ENCODE measurements at regions not wholly inside any gene's neighbourhood (a gene's known extent, or its start where the extent isn't known, plus 50 kb on each side); places are given as distances from the start of the nearest gene placed in this dataset.

DNA sequence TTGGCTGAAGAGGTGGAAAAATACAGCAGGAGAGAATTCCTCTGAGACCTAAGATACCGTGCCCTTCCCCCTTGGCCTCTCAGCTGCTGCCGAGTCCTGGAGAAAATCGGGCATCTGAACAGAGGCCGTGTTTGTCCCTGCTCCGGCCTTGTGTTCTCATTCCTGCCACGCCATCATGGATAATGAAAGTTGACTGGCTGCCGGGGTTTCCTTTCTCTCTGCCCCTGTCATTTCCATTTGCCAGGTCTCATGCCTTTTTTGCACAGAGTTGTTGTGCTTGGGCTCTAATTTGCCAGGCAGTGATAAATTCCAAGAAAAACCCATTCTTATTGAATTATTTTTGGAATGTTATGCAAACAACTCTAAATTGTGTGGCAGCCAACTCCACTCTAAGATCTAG lies 496.9 kb upstream of the TNP1 start:
- 69% methylated on average over 7 of the region's 7 CpGs for WGBS (ENCODE audit: low lambda C conversion rate, missing lambda C conversion rate)
- Histone ChIP-seq H2AFZ (no peak overlapping the region), H3K9me2 (replicated peaks; ENCODE audit: insufficient read depth) (no peaks in the 10 kb centered on the region), H3K36me3 (replicated peaks; ENCODE audit: insufficient read depth, low read depth) (no peaks in the 10 kb centered on the region), H3K27ac (no peak overlapping the region), H4K20me1 (ENCODE audit: insufficient read depth, poor library complexity, severe bottlenecking) (no peaks in the 10 kb centered on the region), H3K27me3 (no peaks in the 10 kb centered on the region), H3K4me2 (no peak overlapping the region), H3K4me3 (no peak overlapping the region), H3K79me2 (no peaks in the 10 kb centered on the region), H3K9me3 (ENCODE audit: low read depth) (no peaks in the 10 kb centered on the region), H3K4me1 (ENCODE audit: insufficient read depth) (peaks cover 14% of the 10 kb centered on the region)
- DNase-seq (ENCODE audit: low spot score): no peak
- TF ChIP-seq, protein P1, sequence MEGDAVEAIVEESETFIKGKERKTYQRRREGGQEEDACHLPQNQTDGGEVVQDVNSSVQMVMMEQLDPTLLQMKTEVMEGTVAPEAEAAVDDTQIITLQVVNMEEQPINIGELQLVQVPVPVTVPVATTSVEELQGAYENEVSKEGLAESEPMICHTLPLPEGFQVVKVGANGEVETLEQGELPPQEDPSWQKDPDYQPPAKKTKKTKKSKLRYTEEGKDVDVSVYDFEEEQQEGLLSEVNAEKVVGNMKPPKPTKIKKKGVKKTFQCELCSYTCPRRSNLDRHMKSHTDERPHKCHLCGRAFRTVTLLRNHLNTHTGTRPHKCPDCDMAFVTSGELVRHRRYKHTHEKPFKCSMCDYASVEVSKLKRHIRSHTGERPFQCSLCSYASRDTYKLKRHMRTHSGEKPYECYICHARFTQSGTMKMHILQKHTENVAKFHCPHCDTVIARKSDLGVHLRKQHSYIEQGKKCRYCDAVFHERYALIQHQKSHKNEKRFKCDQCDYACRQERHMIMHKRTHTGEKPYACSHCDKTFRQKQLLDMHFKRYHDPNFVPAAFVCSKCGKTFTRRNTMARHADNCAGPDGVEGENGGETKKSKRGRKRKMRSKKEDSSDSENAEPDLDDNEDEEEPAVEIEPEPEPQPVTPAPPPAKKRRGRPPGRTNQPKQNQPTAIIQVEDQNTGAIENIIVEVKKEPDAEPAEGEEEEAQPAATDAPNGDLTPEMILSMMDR (IDR thresholded peaks at IDR 0.05; ENCODE audit: poor library complexity): no peak
- TF ChIP-seq EZH2 (IDR thresholded peaks at IDR 0.05; ENCODE audit: borderline replicate concordance) (no peak), EZH2phosphoT487 (IDR thresholded peaks at IDR 0.05; ENCODE audit: low read depth, severe bottlenecking, unreplicated experiment) (no peak)

DNA sequence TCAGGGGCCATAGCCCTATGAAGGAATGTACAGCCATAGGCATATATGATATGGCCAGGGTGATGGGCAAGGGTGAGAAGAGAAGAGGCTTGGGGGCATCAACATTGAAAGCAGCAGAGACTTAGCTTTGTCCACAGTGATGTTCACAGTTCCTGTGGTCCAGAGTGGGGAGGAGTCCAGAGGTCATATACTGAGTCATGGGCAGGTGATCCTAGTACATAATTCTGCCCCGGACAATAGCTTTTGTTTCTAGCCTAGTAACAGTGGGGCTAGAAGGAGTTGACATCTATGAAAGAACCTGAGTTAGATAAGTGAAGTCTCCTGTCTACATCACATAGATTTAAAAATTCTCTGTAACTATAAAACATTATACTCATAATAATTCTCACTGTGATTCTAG lies 496.3 kb upstream of the TNP1 start:
- 50% methylated on average over 1 of the region's 1 CpG for WGBS (ENCODE audit: low lambda C conversion rate, missing lambda C conversion rate)
- DNase-seq (ENCODE audit: low spot score): no peak
- no peaks in the 10 kb centered on the region for H3K27me3 ChIP-seq
- H3K27ac ChIP-seq: no peak overlapping the region
- peaks cover 9% of the 10 kb centered on the region for H3K4me1 ChIP-seq (ENCODE audit: insufficient read depth)
- H3K4me2 ChIP-seq: no peak overlapping the region
- H3K4me3 ChIP-seq: no peak overlapping the region
- H3K9me3 ChIP-seq (ENCODE audit: low read depth): no peaks in the 10 kb centered on the region
- H3K79me2 ChIP-seq: no peaks in the 10 kb centered on the region
- no peaks in the 10 kb centered on the region for H4K20me1 ChIP-seq (ENCODE audit: insufficient read depth, poor library complexity, severe bottlenecking)
- no peak for TF ChIP-seq EZH2 (IDR thresholded peaks at IDR 0.05; ENCODE audit: borderline replicate concordance)
- TF ChIP-seq, protein P1 (IDR thresholded peaks at IDR 0.05; ENCODE audit: poor library complexity): no peak
- TF ChIP-seq EZH2phosphoT487 (IDR thresholded peaks at IDR 0.05; ENCODE audit: low read depth, severe bottlenecking, unreplicated experiment): no peak
- no peaks in the 10 kb centered on the region for H3K36me3 ChIP-seq (replicated peaks; ENCODE audit: insufficient read depth, low read depth)
- H2AFZ ChIP-seq: no peak overlapping the region
- no peaks in the 10 kb centered on the region for H3K9me2 ChIP-seq (replicated peaks; ENCODE audit: insufficient read depth)

DNA sequence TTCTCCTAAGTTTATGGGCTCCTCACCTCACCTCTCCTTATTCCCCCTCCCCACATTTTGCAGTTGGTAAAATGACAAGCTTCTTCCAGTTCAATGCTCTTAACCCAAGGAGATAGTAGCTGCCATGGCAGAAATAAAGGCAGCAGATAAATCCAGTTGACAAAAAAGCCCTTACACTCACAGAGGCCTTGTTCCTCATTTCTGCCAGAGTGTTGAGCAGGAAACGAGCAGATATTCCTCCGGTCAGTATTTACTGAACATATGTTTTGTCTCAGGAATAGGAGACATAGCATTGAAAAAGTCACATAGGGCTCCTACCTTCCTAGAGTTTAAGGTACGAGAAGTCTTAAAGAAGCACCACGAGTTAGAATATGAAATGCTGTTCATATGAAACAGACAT lies 493.7 kb upstream of the TNP1 start:
- no peak overlapping the region for H3K27ac ChIP-seq
- no peaks in the 10 kb centered on the region for H3K36me3 ChIP-seq (replicated peaks; ENCODE audit: insufficient read depth, low read depth)
- H4K20me1 ChIP-seq (ENCODE audit: insufficient read depth, poor library complexity, severe bottlenecking): no peaks in the 10 kb centered on the region
- H3K4me3 ChIP-seq: no peak overlapping the region
- H3K27me3 ChIP-seq: no peaks in the 10 kb centered on the region
- no peak overlapping the region for H3K4me2 ChIP-seq
- no peak overlapping the region for H2AFZ ChIP-seq
- H3K9me3 ChIP-seq (ENCODE audit: low read depth): no peaks in the 10 kb centered on the region
- no peaks in the 10 kb centered on the region for H3K9me2 ChIP-seq (replicated peaks; ENCODE audit: insufficient read depth)
- DNase-seq (ENCODE audit: low spot score): no peak
- WGBS (ENCODE audit: low lambda C conversion rate, missing lambda C conversion rate): 81% methylated on average over 4 of the region's 4 CpGs
- H3K4me1 ChIP-seq (ENCODE audit: insufficient read depth): peaks cover 6% of the 10 kb centered on the region
- H3K79me2 ChIP-seq: no peaks in the 10 kb centered on the region
- TF ChIP-seq, protein P1 (IDR thresholded peaks at IDR 0.05; ENCODE audit: poor library complexity): no peak
- TF ChIP-seq EZH2 (IDR thresholded peaks at IDR 0.05; ENCODE audit: borderline replicate concordance) (no peak), EZH2phosphoT487 (IDR thresholded peaks at IDR 0.05; ENCODE audit: low read depth, severe bottlenecking, unreplicated experiment) (no peak)

DNA sequence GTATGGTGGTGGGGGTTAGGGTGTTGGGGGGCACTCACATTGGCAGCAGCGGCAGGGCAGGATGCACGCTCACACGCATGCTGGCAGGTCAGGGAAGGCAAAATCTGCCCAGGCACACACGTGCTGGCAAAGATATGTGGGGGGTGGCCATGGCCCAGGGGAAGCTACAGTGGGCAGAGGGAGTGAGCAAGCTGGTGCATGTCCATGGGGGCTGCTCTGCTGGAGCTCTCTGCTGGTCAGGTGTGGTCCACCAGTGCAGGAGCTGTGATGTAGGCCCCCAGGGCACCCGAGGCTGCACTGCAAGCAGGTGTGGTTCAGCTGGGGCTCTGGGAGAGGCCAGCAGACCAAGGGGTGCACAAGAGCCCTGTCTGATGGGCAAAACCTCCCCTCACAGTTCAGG lies 491.5 kb upstream of the TNP1 start:
- Histone ChIP-seq H3K27me3 (no peaks in the 10 kb centered on the region), H3K27ac (no peak overlapping the region), H3K4me2 (no peak overlapping the region), H3K4me1 (ENCODE audit: insufficient read depth) (peaks cover under 1% of the 10 kb centered on the region), H3K9me3 (ENCODE audit: low read depth) (no peaks in the 10 kb centered on the region), H3K79me2 (no peaks in the 10 kb centered on the region), H2AFZ (no peak overlapping the region), H3K36me3 (replicated peaks; ENCODE audit: insufficient read depth, low read depth) (no peaks in the 10 kb centered on the region), H4K20me1 (ENCODE audit: insufficient read depth, poor library complexity, severe bottlenecking) (no peaks in the 10 kb centered on the region), H3K4me3 (no peak overlapping the region), H3K9me2 (replicated peaks; ENCODE audit: insufficient read depth) (no peaks in the 10 kb centered on the region)
- TF ChIP-seq EZH2 (IDR thresholded peaks at IDR 0.05; ENCODE audit: borderline replicate concordance) (no peak), EZH2phosphoT487 (IDR thresholded peaks at IDR 0.05; ENCODE audit: low read depth, severe bottlenecking, unreplicated experiment) (no peak)
- TF ChIP-seq, protein P1 (IDR thresholded peaks at IDR 0.05; ENCODE audit: poor library complexity): no peak
- WGBS (ENCODE audit: low lambda C conversion rate, missing lambda C conversion rate): 70% methylated on average over 5 of the region's 5 CpGs
- DNase-seq (ENCODE audit: low spot score): no peak
